Vagina (tissue), 2 donors: ENCODE measurements at regions not wholly inside any gene's neighbourhood (a gene's known extent, or its start where the extent isn't known, plus 50 kb on each side); places are given as distances from the start of the nearest gene placed in this dataset.
"Not testable (repeated sequence)": the region's sequence is repeated elsewhere in the genome, so short reads cannot be mapped to it uniquely, and the experiment has no call there.

ENCODE experiments used
- DNase-seq, 2 donors: peaks; one replicate each; pipeline ENCODE4 v3.0.0-alpha.2; 2017; ENCODE audit errors: extremely low spot score in 2 of 2
- H3K27ac ChIP-seq: fragments of 200-600 bp; sonication (generic); one replicate; pipeline ENCODE4 v1.5.1; 2019
- H3K27me3 ChIP-seq: fragments of 200-600 bp; sonication (generic); one replicate; pipeline ENCODE4 v1.5.1; 2019
- H3K36me3 ChIP-seq, 2 donors: fragments of 200-600 bp; sonication (generic); one replicate each; pipeline ENCODE4 v1.5.1; 2017 to 2019
- H3K4me1 ChIP-seq: fragments of 200-600 bp; sonication (generic); one replicate; pipeline ENCODE4 v1.5.1; 2019
- H3K4me3 ChIP-seq, 2 donors: fragments of 200-600 bp; sonication (generic); 1 replicate in 1 of 2; 2 replicates in 1 of 2; pipeline ENCODE4 v1.5.1; 2016 to 2019
- H3K9me3 ChIP-seq: fragments of 200-600 bp; sonication (generic); one replicate; pipeline ENCODE4 v1.5.1; 2019
- POLR2A ChIP-seq, 2 donors: fragments of 450-650 bp; IDR thresholded peaks; one replicate each; pipeline ENCODE4 v1.6.1; 2017; ENCODE audit warnings: antibody characterized with exemption in 2 of 2, mild to moderate bottlenecking in 2 of 2, moderate library complexity in 2 of 2
- POLR2AphosphoS5 ChIP-seq, 2 donors: sonication (generic); formaldehyde crosslinking; IDR thresholded peaks; one replicate each; pipeline ENCODE4 v1.9.0; 2017; ENCODE audit warnings: antibody characterized with exemption in 2 of 2, mild to moderate bottlenecking in 2 of 2, low read depth in 1 of 2; ENCODE audit not compliant: insufficient read depth in 1 of 2
- intact Hi-C: fragments of 100-400 bp; cut with DNase I; formaldehyde crosslinking; loops from one replicate; pipeline ENCODE4 v1.15.1; 2023
- TF ChIP-seq, protein P1 (sequence below), 3 experiments: fragments of 450-650 bp in 2 of 3; fragments of 200-600 bp in 1 of 3; sonication (generic) in 1 of 3; IDR thresholded peaks; one replicate each; pipeline ENCODE4 v1.5.1; 2017 to 2019; ENCODE audit warnings: antibody characterized with exemption in 3 of 3, mild to moderate bottlenecking in 2 of 3, moderate library complexity in 2 of 3

DNA sequence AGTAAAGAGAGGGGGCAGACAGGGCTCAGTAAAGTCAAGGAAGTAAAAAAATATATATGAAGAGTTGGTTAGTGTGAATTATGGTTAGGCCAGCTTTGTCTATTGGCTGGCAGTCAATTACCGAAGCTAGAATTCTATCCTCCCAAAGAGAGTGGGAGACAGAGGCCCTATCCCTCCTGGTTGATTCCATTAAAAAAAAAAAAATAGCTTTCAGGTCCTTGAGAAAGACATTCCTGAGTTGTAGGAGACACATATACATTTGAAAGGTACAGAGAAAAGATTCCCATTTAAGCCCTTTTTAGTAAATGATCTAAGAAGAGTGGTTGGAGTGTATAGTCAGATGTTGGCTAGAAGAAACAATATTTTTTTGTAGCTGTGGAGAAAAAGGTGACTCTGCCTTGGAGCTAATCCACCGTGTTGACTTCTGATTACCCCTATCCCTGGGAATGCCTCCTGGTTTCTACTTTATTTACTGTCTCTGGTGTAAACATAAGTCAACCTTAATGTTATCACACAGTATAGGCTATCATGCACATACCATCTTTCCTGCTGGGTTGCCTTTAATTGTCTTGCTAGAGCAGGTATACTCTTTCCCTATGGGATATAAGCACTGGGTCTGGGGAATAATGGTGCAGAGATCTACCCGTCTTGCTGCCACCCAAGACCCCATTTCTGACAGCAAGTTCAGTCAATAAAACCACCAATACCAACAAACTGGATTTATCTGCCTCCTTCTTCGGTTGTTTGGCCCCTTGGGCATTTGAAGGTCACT, 859.9 kb upstream of the ATXN7L3B start:
- Histone ChIP-seq H3K4me1 (no peaks in the 10 kb centered on the region), H3K27ac (no peak overlapping the region), H3K27me3 (no peaks in the 10 kb centered on the region), H3K4me3 (no peak overlapping the region), H3K36me3 (no peaks in the 10 kb centered on the region), H3K9me3 (no peaks in the 10 kb centered on the region)
- no peak for DNase-seq
- TF ChIP-seq POLR2A (IDR thresholded peaks at IDR 0.05) (no peak), POLR2AphosphoS5 (IDR thresholded peaks at IDR 0.05; ENCODE audit: insufficient read depth in 1 of 2, low read depth in 1 of 2) (no peak)
- TF ChIP-seq, protein P1, sequence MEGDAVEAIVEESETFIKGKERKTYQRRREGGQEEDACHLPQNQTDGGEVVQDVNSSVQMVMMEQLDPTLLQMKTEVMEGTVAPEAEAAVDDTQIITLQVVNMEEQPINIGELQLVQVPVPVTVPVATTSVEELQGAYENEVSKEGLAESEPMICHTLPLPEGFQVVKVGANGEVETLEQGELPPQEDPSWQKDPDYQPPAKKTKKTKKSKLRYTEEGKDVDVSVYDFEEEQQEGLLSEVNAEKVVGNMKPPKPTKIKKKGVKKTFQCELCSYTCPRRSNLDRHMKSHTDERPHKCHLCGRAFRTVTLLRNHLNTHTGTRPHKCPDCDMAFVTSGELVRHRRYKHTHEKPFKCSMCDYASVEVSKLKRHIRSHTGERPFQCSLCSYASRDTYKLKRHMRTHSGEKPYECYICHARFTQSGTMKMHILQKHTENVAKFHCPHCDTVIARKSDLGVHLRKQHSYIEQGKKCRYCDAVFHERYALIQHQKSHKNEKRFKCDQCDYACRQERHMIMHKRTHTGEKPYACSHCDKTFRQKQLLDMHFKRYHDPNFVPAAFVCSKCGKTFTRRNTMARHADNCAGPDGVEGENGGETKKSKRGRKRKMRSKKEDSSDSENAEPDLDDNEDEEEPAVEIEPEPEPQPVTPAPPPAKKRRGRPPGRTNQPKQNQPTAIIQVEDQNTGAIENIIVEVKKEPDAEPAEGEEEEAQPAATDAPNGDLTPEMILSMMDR (IDR thresholded peaks at IDR 0.05) = no peak
- intact Hi-C loops = no loop called here

DNA sequence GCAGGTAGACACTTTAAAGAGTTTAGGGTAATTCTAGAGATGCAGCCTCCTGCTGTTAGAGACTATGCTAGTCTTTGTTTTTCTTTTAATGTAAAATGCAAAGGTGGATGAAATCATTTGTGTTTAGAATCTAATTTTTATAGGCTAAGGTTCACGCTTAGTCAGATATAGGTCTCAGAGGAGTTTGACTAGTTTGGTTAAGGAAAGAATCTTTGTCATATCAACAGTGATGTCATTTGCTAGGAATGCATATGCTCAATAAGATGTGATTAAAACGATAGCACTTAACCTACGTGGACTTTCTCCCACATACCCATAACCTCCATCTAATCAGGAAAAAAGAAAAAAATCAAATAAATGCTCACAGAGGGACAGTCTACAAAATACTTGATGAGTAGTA, 859.3 kb upstream of the ATXN7L3B start:
- Histone ChIP-seq H3K36me3 (no peaks in the 10 kb centered on the region), H3K27ac (no peak overlapping the region), H3K27me3 (no peaks in the 10 kb centered on the region), H3K4me3 (no peak overlapping the region), H3K4me1 (no peaks in the 10 kb centered on the region), H3K9me3 (no peaks in the 10 kb centered on the region)
- intact Hi-C loops = no loop called here
- TF ChIP-seq POLR2A (IDR thresholded peaks at IDR 0.05) (no peak), POLR2AphosphoS5 (IDR thresholded peaks at IDR 0.05; ENCODE audit: insufficient read depth in 1 of 2, low read depth in 1 of 2) (no peak)
- TF ChIP-seq, protein P1 (IDR thresholded peaks at IDR 0.05) = no peak
- DNase-seq = no peak

DNA sequence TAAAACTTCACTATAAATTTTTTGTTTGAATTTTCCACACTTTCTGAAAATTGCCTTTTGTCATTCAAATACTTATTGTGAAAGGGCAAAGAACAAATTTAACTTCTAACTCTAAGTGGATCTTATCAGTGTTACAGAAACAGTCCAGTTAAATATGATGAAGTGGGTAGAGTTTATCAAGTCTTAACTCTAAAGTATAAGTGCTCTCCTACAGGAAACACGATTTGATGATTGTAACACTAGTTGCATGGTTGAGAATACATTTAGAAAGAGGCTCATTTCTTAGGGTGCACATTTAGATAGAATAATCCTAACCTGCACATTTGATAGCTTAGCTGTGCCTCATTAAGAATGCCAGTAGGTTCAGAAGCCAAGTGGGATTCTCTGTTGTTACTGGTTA, 838.3 kb upstream of the ATXN7L3B start:
- no peak for TF ChIP-seq POLR2A (IDR thresholded peaks at IDR 0.05)
- TF ChIP-seq, protein P1 (IDR thresholded peaks at IDR 0.05) = no peak
- TF ChIP-seq POLR2AphosphoS5 (IDR thresholded peaks at IDR 0.05; ENCODE audit: insufficient read depth in 1 of 2, low read depth in 1 of 2) = no peak
- no peak for DNase-seq
- Histone ChIP-seq H3K4me1 (no peaks in the 10 kb centered on the region), H3K27me3 (no peaks in the 10 kb centered on the region), H3K9me3 (no peaks in the 10 kb centered on the region), H3K27ac (no peak overlapping the region), H3K36me3 (no peaks in the 10 kb centered on the region), H3K4me3 (no peak overlapping the region)
- intact Hi-C loops = no loop called here

DNA sequence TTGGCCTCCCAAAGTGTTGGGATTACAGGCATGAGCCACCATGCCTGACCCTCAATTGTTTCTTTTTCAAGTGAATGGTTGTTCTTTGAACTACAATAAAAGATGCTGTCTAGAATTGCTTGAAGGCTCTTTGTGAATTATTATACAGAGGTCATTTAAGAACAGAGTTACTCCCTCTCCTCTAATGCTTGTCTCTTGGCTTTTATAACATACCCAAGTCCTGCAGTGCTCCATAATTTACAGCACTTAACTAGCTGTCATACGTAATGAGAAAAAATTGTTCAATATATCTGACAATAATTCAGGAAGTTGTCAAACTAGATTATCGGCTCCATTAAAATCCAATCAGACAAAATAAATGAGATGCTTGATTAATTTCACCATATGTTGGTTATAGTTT, 823.0 kb upstream of the ATXN7L3B start:
- Histone ChIP-seq H3K9me3 (no peaks in the 10 kb centered on the region), H3K27me3 (no peaks in the 10 kb centered on the region), H3K36me3 (no peaks in the 10 kb centered on the region), H3K4me1 (no peaks in the 10 kb centered on the region), H3K27ac (no peak overlapping the region), H3K4me3 (no peak overlapping the region)
- no peak for DNase-seq
- intact Hi-C loops = no loop called here
- TF ChIP-seq POLR2A (IDR thresholded peaks at IDR 0.05) = no peak
- TF ChIP-seq, protein P1 (IDR thresholded peaks at IDR 0.05) = no peak
- TF ChIP-seq POLR2AphosphoS5 (IDR thresholded peaks at IDR 0.05; ENCODE audit: insufficient read depth in 1 of 2, low read depth in 1 of 2) = no peak

DNA sequence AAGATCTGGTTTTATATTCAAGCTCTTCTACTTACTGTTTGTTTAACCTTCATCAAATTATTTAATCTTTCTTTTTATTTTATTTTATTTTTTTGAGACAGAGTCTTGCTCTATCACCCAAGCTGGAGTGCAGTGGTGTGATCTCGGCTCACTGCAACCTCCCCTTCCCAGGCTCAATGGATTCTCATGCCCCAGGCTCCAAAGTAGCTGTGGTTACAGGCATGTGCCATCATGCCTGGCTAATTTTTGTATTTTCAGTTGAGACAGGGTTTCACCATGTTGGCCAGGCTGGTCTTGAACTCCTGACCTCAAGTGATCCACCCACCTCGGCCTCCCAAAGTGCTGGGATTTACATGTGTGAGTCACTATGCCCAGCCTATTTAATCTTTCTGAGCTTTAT, 821.5 kb upstream of the ATXN7L3B start:
- H3K36me3 ChIP-seq, H3K9me3 ChIP-seq, H3K4me1 ChIP-seq, H3K27ac ChIP-seq, DNase-seq, H3K27me3 ChIP-seq, intact Hi-C loops, H3K4me3 ChIP-seq: not testable (repeated sequence)
